GM20431 (cell line): ENCODE measurements at regions not wholly inside any gene's neighbourhood (a gene's known extent, or its start where the extent isn't known, plus 50 kb on each side); places are given as distances from the start of the nearest gene placed in this dataset.

Source experiments
- in situ Hi-C: fragments of 300-500 bp; cut with MseI, MboI; formaldehyde crosslinking; loops from one replicate; pipeline ENCODE4 v1.15.0; 2020; ENCODE audit warnings: low sequenced_read_pairs; ENCODE audit not compliant: unreplicated experiment

- in situ Hi-C loops, result no loop called here
Observed at GRCh38 chr4:125501568-125501967, 186.8 kb downstream of the FAT4 start.

DNA sequence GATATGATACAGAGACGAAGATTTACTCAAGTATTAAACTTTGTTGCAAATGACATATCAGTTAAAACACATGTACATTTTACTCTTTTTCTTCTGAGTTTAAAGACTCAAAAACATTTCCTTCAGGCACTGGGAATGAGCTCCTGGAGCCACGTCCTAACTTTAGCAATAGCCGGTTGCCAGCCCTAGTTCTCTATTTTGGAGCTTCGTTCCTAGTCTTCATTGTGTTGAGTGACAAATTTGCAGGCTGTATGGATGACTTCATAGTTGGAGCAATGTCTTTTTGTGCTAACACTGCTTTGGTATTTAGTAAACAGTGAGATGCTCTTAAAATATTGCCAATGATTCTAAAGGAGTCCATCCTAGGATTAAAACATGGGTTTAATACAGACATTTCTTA is 190.9 kb downstream of the FAT4 start:
- in situ Hi-C loops, result no loop called here

GRCh38 chr4:125507141-125507540 is 192.4 kb downstream of the FAT4 start:
- in situ Hi-C loops, result no loop called here

GRCh38 chr4:125511715-125512114 is 197.0 kb downstream of the FAT4 start:
- in situ Hi-C loops, result no loop called here

DNA sequence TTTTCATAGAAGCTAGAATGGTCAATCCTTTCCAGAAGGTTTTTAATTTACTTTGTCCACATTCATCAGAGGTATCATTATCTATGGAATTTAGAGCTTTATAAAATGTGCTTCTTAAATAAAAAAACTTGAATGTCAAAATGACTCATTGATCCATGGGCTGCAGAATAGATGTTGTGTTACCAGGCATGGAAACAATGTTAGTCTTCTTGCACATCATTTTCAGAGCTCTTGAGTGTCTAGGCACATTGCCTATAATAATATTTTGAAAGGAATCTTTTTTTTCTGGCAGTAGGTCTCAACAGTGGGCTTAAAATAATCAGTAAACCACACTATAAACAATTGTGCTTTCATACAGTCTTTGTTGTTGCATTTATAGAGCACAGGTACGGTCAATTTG is 200.3 kb downstream of the FAT4 start:
- in situ Hi-C loops, result no loop called here

- in situ Hi-C loops, result no loop called here
Observed at GRCh38 chr4:125517831-125518230, 203.1 kb downstream of the FAT4 start.

GRCh38 chr4:125518281-125518680 is 203.5 kb downstream of the FAT4 start:
- in situ Hi-C loops, result no loop called here

DNA sequence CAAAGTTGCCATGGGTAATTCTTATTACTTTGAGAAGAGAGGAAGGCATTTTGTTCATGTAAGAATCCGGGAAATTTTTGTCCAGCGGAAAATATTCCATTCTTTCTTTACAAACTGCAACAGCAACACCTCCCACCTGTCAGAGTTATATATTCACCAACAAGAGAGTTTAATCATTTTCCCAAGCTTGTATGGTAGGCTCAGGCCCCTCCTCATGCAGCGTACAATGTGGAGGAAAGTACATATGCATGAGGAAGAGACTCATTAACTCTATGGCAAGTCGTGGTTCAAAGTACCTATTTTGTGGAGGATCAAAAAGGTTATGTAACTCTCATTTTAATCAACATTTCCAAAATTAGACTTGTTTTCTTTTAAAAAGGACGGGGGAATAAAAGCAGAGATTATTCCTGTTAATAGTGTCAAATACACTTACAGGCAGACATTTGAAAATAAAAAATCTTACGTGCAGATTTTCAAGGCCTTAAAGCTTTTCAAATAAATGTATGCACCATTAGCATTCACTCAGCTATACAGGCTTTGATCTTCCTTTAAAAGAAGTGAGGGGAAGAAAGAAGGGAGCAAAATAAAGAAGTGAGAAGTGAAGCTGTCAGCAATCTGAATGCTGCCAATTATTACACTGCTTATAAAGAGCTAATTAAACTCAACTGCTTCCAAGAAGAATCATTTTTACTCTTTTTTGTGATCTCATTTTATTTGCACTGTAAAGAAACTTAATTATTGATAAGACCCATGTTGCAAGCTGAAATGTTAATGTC is 204.8 kb downstream of the FAT4 start:
- in situ Hi-C loops, result no loop called here

DNA sequence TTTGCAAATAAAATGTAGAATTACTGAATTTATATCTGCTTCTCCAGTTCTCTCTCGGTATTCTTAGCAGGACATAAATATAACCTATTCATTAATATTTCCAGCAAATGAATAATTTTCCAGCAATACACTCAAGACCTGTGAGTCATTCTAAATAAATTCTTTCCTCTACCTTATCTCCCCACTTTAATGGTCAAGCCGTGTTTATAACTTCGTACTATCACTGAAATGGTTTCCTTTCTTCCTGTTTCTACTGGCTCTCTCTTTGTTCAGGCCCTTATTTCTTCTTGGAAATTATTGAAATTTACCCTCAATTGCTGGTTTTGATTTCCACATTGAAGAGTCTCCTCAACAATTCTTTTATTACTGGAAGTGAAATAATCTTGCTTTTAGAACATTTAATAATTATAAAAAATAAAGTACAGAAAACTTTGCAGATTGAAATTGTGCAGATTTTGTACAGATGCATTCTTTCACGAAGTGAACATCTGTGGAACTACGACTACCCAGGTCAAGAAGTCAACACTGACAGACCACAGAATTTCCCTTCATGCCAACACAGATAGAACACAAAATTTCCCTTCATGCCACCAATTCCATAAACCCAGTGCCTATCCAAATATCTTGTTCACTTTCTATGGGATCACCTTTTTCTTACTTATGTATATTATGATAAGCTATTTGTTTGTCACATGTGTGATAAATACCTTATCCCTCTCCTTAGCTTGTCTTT is 205.7 kb downstream of the FAT4 start:
- in situ Hi-C loops, result no loop called here

DNA sequence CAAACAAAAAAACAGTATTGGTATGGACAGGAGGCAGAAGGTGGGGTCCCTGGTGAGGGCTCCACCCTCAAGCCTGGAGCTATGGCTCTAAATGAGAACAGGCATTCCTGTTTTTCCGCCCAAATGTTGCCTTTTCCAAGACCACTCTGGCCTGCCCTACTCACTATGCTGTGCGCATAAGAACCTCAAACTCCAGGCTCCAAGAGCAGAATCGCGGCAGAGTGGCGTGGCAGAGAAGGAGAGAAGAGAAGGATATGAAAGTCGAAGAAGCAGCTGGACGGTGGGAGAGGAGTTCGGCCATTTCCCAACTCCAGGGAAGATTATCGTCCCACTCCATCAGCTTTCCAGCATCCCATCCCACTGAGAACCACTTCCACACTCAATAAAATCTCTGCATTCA is 207.8 kb downstream of the FAT4 start:
- in situ Hi-C loops, result no loop called here

- in situ Hi-C loops, result no loop called here
Observed at GRCh38 chr4:125522992-125523391, 208.2 kb downstream of the FAT4 start.

DNA sequence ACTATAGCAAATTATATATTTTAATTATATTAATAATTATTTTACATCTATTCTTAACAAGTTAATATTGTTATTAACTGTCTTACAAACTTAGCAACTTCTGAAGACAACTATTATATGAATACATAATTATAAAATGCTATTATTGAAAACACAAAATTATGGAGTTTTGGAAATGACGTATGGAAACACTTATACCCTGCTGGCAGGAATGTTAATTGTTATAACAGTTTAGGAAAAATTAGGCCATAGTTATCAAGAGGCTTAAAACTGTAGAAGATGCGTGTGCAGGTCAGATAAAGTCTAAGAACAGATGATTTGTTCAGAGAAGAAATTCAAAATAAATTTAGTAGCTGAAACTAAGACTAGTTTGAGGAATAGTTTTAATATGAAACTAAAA is 211.7 kb downstream of the FAT4 start:
- in situ Hi-C loops, result no loop called here

DNA sequence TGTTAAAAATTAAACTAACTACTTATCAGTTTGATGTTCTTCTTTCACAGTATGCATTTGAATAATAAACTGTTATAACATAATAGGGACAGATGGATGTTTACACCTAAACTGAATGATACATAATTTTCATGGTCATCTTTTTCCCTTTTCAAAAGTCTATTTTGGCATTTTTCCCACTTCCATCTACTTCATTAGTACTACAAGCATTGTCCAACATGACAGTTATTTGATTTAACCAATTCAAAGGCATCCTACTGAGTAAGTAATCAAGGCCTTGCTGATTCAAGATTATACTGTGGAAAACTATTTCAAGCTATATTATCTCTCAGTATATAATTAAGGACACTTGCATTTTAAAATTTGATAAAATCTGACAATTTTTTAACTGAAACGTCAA is 212.9 kb downstream of the FAT4 start:
- in situ Hi-C loops, result no loop called here

- in situ Hi-C loops, result no loop called here
Observed at GRCh38 chr4:125529071-125529470, 214.3 kb downstream of the FAT4 start.

DNA sequence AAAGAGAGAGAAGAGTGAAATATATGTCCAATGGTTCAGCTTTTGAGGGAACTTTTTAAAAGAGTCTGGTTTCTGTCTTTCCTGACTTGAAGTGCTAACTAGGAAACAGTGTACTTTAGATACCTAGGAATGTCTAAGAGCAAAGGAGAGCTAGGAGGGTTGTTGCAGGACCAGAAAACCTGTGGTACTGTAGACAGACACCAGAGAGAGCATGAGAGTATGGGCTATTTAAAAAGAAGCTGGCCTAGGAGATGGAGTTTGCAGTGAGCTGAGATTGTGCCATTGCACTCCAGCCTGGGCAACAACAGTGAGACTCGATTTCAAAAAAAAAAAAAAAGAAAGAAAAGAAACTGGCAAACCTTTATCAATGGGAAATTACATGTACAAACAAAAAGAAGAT is 223.9 kb downstream of the FAT4 start:
- in situ Hi-C loops, result no loop called here

- in situ Hi-C loops, result no loop called here
Observed at GRCh38 chr4:125539691-125540090, 224.9 kb downstream of the FAT4 start.

- in situ Hi-C loops, result no loop called here
Observed at GRCh38 chr4:125541836-125542385, 227.2 kb downstream of the FAT4 start.

DNA sequence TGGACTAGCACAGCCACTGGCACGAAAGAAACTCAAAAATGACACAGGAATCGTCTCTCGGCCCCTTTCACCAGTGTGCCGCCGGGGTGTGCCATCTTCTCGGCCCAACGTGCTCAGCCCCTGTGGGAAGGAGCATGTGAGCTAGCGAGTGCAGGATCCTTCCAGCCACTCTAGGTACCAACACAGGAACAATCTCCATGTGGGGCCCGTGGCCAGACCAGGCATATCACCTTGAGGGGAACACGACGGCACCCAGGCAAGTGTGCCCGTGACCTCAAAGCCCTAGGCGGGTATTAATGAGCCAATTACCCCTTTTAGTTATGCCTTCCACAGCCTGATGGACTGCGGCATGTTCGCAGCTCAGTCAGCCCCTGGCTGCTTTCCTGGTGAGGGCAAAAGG is 231.5 kb downstream of the FAT4 start:
- in situ Hi-C loops, result no loop called here

GRCh38 chr4:125547836-125548235 is 233.1 kb downstream of the FAT4 start:
- in situ Hi-C loops, result no loop called here

DNA sequence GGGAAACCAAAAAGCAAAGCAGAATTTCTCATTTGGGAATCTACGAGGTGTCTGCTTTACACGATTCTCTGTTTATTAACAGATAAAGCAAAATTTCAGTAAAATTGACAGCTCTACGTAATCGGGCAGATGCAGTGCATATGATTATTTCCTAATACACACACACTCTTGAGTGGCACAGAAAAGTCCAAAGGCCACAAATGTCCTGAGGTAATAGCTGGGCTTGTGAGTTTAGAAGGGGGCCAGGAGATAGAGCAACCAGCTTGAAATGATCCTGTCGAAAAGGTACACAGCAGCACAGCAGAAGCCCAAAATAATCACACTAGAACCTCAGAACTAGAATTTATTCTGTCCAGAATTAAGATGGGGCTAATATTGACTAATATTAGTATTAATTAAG is 236.0 kb downstream of the FAT4 start:
- in situ Hi-C loops, result no loop called here

GRCh38 chr4:125551466-125551865 is 236.7 kb downstream of the FAT4 start:
- in situ Hi-C loops, result no loop called here
